ENCODE measurements at regions not wholly inside any gene's neighbourhood (a gene's known extent, or its start where the extent isn't known, plus 50 kb on each side); places are given as distances from the start of the nearest gene placed in this dataset.

- Mint-ChIP-seq H3K36me3 (ENCODE audit: low read depth, unreplicated experiment) (no peaks in the 10 kb centered on the region), H3K4me3 (ENCODE audit: unreplicated experiment) (no peak overlapping the region), H3K9me3 (ENCODE audit: unreplicated experiment) (no peaks in the 10 kb centered on the region), H3K4me1 (ENCODE audit: unreplicated experiment) (no peaks in the 10 kb centered on the region), H3K27ac (ENCODE audit: unreplicated experiment) (no peak overlapping the region), H3K27me3 (ENCODE audit: unreplicated experiment) (no peaks in the 10 kb centered on the region)
- DNase-seq (ENCODE audit: low spot score): no peak
- no peak for TF ChIP-seq CTCF (IDR thresholded peaks at IDR 0.05; ENCODE audit: unreplicated experiment)
These were observed 58.2 kb downstream of the ESM1 start for GRCh38 chr5:54927097-54927746.

- H3K4me1 Mint-ChIP-seq (ENCODE audit: unreplicated experiment): no peaks in the 10 kb centered on the region
- DNase-seq (ENCODE audit: low spot score): no peak
- no peak overlapping the region for H3K27ac Mint-ChIP-seq (ENCODE audit: unreplicated experiment)
- H3K4me3 Mint-ChIP-seq (ENCODE audit: unreplicated experiment): no peak overlapping the region
- no peak for TF ChIP-seq CTCF (IDR thresholded peaks at IDR 0.05; ENCODE audit: unreplicated experiment)
- no peaks in the 10 kb centered on the region for H3K27me3 Mint-ChIP-seq (ENCODE audit: unreplicated experiment)
- no peaks in the 10 kb centered on the region for H3K36me3 Mint-ChIP-seq (ENCODE audit: low read depth, unreplicated experiment)
- no peaks in the 10 kb centered on the region for H3K9me3 Mint-ChIP-seq (ENCODE audit: unreplicated experiment)
These were observed 60.9 kb downstream of the ESM1 start for GRCh38 chr5:54924487-54924886.

DNA sequence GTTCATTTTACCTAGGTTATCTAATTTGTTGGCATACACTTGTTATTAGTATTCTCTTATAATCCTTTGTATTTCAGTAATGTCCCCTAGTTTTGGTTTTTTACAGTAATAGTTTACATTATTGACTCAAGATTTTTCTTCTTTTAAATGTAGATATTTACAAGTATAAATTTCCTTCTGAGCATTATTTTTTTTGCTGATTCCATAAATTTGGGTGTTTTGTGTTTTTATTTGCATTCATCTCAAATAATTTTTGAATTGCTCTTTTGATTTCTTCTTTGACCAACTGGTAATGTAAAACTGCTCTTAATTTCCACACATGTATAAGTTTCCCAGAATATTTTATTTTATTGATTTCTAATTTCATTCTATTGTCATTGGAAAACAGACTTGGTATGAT is 68.1 kb downstream of the ESM1 start:
- no peak overlapping the region for H3K4me3 Mint-ChIP-seq (ENCODE audit: unreplicated experiment)
- H3K4me1 Mint-ChIP-seq (ENCODE audit: unreplicated experiment): no peaks in the 10 kb centered on the region
- no peaks in the 10 kb centered on the region for H3K27me3 Mint-ChIP-seq (ENCODE audit: unreplicated experiment)
- TF ChIP-seq CTCF (IDR thresholded peaks at IDR 0.05; ENCODE audit: unreplicated experiment): no peak
- DNase-seq (ENCODE audit: low spot score): no peak
- H3K36me3 Mint-ChIP-seq (ENCODE audit: low read depth, unreplicated experiment): no peaks in the 10 kb centered on the region
- H3K9me3 Mint-ChIP-seq (ENCODE audit: unreplicated experiment): no peaks in the 10 kb centered on the region
- no peak overlapping the region for H3K27ac Mint-ChIP-seq (ENCODE audit: unreplicated experiment)

DNA sequence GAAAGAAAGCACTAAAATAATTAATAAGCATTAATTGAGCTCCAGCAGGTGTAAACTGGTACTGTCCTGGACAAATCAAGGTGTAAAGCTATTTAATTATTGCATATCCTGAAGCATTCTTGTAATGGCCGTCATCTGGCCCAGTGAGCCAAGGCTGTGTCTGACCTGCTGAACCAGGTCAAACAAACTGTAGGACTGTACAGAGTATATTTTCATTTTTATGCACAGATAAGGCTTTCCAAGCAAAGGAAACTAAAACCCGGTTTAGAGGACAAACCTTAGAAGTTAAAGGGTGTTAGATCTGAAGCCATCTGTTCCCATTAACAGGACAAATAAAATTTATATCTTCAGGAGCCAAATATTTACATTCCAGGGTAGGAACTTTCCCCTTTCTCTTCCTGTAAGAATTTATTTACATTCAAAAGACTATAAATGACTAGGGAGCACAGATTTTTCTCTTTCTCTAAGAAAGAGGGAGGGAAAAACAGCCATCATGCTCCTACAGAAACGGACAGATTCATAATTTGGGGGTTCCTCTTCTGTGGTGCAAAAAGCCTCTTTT is 69.8 kb downstream of the ESM1 start:
- no peak for TF ChIP-seq CTCF (IDR thresholded peaks at IDR 0.05; ENCODE audit: unreplicated experiment)
- no peaks in the 10 kb centered on the region for H3K9me3 Mint-ChIP-seq (ENCODE audit: unreplicated experiment)
- no peak for DNase-seq (ENCODE audit: low spot score)
- H3K27ac Mint-ChIP-seq (ENCODE audit: unreplicated experiment): no peak overlapping the region
- no peaks in the 10 kb centered on the region for H3K27me3 Mint-ChIP-seq (ENCODE audit: unreplicated experiment)
- H3K4me3 Mint-ChIP-seq (ENCODE audit: unreplicated experiment): no peak overlapping the region
- no peaks in the 10 kb centered on the region for H3K4me1 Mint-ChIP-seq (ENCODE audit: unreplicated experiment)
- H3K36me3 Mint-ChIP-seq (ENCODE audit: low read depth, unreplicated experiment): no peaks in the 10 kb centered on the region

DNA sequence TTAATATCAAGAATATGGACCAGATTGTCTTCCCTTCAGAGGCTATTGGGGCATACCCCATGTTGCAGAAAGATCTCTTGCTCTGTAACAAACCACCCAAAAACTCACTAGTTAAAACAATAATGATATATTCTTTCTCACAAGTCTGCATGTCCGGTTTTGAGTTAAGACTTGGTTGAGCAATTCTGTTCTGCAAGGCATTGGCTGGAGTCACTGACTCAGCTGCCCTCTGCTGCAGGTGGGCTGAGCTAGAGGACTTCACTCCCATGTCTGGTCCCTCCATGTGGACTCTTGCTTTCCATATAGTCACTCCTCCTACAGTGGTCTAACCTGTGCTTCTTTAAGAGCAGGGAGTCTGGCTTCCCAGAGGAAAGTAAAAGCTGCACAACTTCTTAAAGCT is 73.4 kb downstream of the ESM1 start:
- no peak for DNase-seq (ENCODE audit: low spot score)
- H3K27ac Mint-ChIP-seq (ENCODE audit: unreplicated experiment): no peak overlapping the region
- no peaks in the 10 kb centered on the region for H3K4me1 Mint-ChIP-seq (ENCODE audit: unreplicated experiment)
- H3K27me3 Mint-ChIP-seq (ENCODE audit: unreplicated experiment): no peaks in the 10 kb centered on the region
- no peak overlapping the region for H3K4me3 Mint-ChIP-seq (ENCODE audit: unreplicated experiment)
- no peaks in the 10 kb centered on the region for H3K36me3 Mint-ChIP-seq (ENCODE audit: low read depth, unreplicated experiment)
- no peaks in the 10 kb centered on the region for H3K9me3 Mint-ChIP-seq (ENCODE audit: unreplicated experiment)
- TF ChIP-seq CTCF (IDR thresholded peaks at IDR 0.05; ENCODE audit: unreplicated experiment): no peak

All from endothelial cell (in vitro differentiated cells).